Endodermal cell (in vitro differentiated cells): ENCODE measurements at regions not wholly inside any gene's neighbourhood (a gene's known extent, or its start where the extent isn't known, plus 50 kb on each side); places are given as distances from the start of the nearest gene placed in this dataset.

Experiments used
- DNase-seq: peaks from one replicate; pipeline ENCODE4 v3.0.0-alpha.2; 2017
- H3K27ac ChIP-seq: 2 replicates; pipeline ENCODE4 v1.5.1; 2013; ENCODE audit warnings: mild to moderate bottlenecking, low read depth, low read length, moderate library complexity
- H3K27me3 ChIP-seq: 2 replicates; pipeline ENCODE4 v1.6.1; 2013; ENCODE audit warnings: mild to moderate bottlenecking, low read length, moderate library complexity; ENCODE audit not compliant: insufficient read depth, control insufficient read depth, poor library complexity, severe bottlenecking
- H3K36me3 ChIP-seq: 2 replicates; pipeline ENCODE4 v1.7.0; 2013; ENCODE audit warnings: mild to moderate bottlenecking, low read length, moderate library complexity; ENCODE audit not compliant: control insufficient read depth, insufficient read depth
- H3K4me1 ChIP-seq: one replicate; pipeline ENCODE4 v1.7.0; 2013; ENCODE audit warnings: low read length; ENCODE audit not compliant: control insufficient read depth, insufficient read depth
- H3K4me3 ChIP-seq: 2 replicates; pipeline ENCODE4 v1.5.1; 2013; ENCODE audit warnings: mild to moderate bottlenecking, low read length, moderate library complexity
- H3K9ac ChIP-seq: 2 replicates; pipeline ENCODE4 v1.6.1; 2013; ENCODE audit warnings: mild to moderate bottlenecking, low read length, moderate library complexity; ENCODE audit not compliant: poor library complexity, severe bottlenecking; ENCODE audit errors: extremely low read depth
- H3K9me3 ChIP-seq: 2 replicates; pipeline ENCODE4 v1.6.1; 2013; ENCODE audit warnings: mild to moderate bottlenecking, low read length, moderate library complexity; ENCODE audit not compliant: control insufficient read depth
- H3K27ac Mint-ChIP-seq: 2 replicates; pipeline ENCODE4 v1.8.0; 2020; ENCODE audit warnings: mixed read lengths
- H3K27me3 Mint-ChIP-seq: 2 replicates; pipeline ENCODE4 v1.8.0; 2021; ENCODE audit warnings: mild to moderate bottlenecking, mixed read lengths; ENCODE audit not compliant: insufficient read depth
- H3K36me3 Mint-ChIP-seq: 2 replicates; pipeline ENCODE4 v1.8.0; 2020; ENCODE audit warnings: low read depth, mixed read lengths
- H3K4me1 Mint-ChIP-seq: 2 replicates; pipeline ENCODE4 v1.8.0; 2020; ENCODE audit warnings: mixed read lengths
- H3K4me3 Mint-ChIP-seq: 2 replicates; pipeline ENCODE4 v1.8.0; 2020; ENCODE audit warnings: mild to moderate bottlenecking, moderate library complexity, mixed read lengths
- H3K9me3 Mint-ChIP-seq: 2 replicates; pipeline ENCODE4 v1.8.0; 2020; ENCODE audit warnings: mild to moderate bottlenecking, mixed read lengths
- WGBS, 2 experiments: methylation state at CpG; one replicate each; pipeline versions ENCODE4 v1.1.5 to v1.1.7; 2013; ENCODE audit warnings: missing lambda C conversion rate in 2 of 2, mixed read lengths in 1 of 2; ENCODE audit not compliant: insufficient coverage in 1 of 2, insufficient read length in 1 of 2; 5-methylcytosine and 5-hydroxymethylcytosine counted together
- TF ChIP-seq, protein P1 (sequence below): fragments of 200-600 bp; sonication (generic); conservative IDR thresholded peaks from 2 replicates; pipeline ENCODE4 v1.5.0; 2021; ENCODE audit warnings: antibody characterized with exemption, mild to moderate bottlenecking

DNA sequence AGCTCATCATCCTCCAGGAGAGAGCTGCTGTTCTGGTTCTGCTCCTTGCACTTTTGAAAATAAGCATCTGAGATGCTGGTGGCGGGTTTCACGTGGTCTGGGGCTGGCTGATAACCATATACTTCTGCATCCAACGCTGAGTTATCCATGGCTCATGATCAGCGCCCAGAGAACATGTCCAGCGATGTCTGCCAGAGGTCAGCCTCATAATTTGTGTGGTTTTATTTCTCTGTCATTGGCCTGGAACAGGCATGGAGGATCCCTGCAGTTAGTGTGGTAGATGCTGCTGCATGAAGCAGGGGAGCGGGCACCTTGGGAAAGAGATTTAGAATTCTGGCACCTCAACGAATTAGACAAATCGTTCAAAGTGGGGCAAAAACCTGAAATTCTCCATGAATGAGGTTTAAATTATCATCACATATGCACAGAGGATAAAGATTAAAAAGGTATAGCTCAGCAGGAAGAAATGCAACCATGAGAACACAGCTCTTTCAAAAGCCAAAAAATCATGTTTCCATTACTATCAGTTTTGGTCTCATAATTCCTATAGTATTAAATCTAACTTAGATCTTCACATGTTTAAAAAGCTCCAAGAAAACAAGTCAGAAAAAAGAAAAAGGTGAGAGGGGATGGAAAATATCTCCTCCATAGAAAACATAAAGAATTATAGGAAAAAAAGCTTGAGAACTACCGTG, 157.2 kb downstream of the SOD2 start:
- Mint-ChIP-seq H3K36me3 (no peaks in the 10 kb centered on the region), H3K4me3 (no peak overlapping the region), H3K4me1 (no peaks in the 10 kb centered on the region), H3K27ac (no peak overlapping the region), H3K27me3 (peaks cover 11% of the 10 kb centered on the region), H3K9me3 (no peaks in the 10 kb centered on the region)
- Histone ChIP-seq H3K9me3 (peaks cover 12% of the 10 kb centered on the region), H3K4me1 (no peaks in the 10 kb centered on the region), H3K27ac (no peak overlapping the region), H3K36me3 (no peaks in the 10 kb centered on the region), H3K9ac (no peak overlapping the region), H3K27me3 (no peaks in the 10 kb centered on the region), H3K4me3 (no peak overlapping the region)
- DNase-seq, result no peak
- TF ChIP-seq, protein P1, sequence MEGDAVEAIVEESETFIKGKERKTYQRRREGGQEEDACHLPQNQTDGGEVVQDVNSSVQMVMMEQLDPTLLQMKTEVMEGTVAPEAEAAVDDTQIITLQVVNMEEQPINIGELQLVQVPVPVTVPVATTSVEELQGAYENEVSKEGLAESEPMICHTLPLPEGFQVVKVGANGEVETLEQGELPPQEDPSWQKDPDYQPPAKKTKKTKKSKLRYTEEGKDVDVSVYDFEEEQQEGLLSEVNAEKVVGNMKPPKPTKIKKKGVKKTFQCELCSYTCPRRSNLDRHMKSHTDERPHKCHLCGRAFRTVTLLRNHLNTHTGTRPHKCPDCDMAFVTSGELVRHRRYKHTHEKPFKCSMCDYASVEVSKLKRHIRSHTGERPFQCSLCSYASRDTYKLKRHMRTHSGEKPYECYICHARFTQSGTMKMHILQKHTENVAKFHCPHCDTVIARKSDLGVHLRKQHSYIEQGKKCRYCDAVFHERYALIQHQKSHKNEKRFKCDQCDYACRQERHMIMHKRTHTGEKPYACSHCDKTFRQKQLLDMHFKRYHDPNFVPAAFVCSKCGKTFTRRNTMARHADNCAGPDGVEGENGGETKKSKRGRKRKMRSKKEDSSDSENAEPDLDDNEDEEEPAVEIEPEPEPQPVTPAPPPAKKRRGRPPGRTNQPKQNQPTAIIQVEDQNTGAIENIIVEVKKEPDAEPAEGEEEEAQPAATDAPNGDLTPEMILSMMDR, result no peak
- 80 to 95% methylated on average over 6 to 8 of the region's 9 CpGs for WGBS, 2 experiments

DNA sequence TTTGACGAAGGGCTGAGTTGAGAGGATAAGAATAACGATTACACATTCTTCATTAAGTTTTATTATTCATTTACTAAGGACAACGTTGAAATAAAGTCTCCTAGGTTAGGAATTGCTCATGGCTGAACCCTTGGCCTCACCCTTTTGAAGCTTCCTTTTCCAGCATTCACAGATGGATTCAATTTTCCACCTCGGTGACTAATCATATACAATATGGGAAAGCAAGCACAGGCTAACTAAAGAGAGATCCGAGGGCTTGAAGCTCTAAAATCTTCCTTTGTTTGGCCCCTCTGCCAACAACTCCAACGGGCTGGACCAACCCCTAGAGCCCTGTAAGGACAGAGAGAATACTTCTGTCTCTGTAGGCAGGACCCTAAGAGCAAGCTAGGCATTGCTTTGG, 159.5 kb downstream of the SOD2 start:
- Histone ChIP-seq H3K4me3 (no peak overlapping the region), H3K4me1 (no peaks in the 10 kb centered on the region), H3K36me3 (no peaks in the 10 kb centered on the region), H3K27me3 (no peaks in the 10 kb centered on the region), H3K9me3 (peaks cover 8% of the 10 kb centered on the region), H3K27ac (no peak overlapping the region), H3K9ac (no peak overlapping the region)
- no peak overlapping the region for H3K27ac Mint-ChIP-seq
- TF ChIP-seq, protein P1, result no peak
- no peak overlapping the region for H3K4me3 Mint-ChIP-seq
- 57 to 79% methylated on average over 5 to 6 of the region's 6 CpGs for WGBS, 2 experiments
- no peaks in the 10 kb centered on the region for H3K36me3 Mint-ChIP-seq
- no peaks in the 10 kb centered on the region for H3K4me1 Mint-ChIP-seq
- DNase-seq, result no peak
- H3K9me3 Mint-ChIP-seq, result no peaks in the 10 kb centered on the region
- peaks cover 5% of the 10 kb centered on the region for H3K27me3 Mint-ChIP-seq

DNA sequence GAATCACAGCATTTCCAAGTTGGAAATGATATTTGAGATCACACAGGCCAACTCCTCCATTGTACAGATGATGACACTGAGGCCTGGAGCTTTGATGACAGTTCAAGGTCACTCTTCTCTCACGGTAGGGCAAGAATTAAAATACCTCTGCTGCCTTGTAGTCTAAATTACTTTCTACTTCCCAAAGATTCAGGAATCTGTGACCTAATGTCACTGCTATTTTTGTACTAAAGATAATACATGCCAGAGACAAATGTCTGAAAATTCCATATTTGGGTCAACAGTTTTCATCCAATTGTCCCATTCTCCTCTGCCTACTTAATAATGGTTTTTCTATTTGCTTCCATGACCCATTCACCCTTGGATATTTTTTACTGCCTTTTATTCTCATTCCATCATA, 160.0 kb downstream of the SOD2 start:
- WGBS, 2 experiments, result 88% methylated on average over 1 of the region's 1 CpG; no CpG with 5 or more reads in 1 of the 2 experiments
- no peaks in the 10 kb centered on the region for H3K9me3 Mint-ChIP-seq
- no peak overlapping the region for H3K4me3 ChIP-seq
- TF ChIP-seq, protein P1, result no peak
- peaks cover 5% of the 10 kb centered on the region for H3K27me3 Mint-ChIP-seq
- DNase-seq, result no peak
- H3K9me3 ChIP-seq, result peaks cover 8% of the 10 kb centered on the region
- no peak overlapping the region for H3K27ac ChIP-seq
- H3K9ac ChIP-seq, result no peak overlapping the region
- H3K4me1 Mint-ChIP-seq, result no peaks in the 10 kb centered on the region
- H3K27ac Mint-ChIP-seq, result no peak overlapping the region
- H3K4me1 ChIP-seq, result no peaks in the 10 kb centered on the region
- no peaks in the 10 kb centered on the region for H3K36me3 ChIP-seq
- no peak overlapping the region for H3K4me3 Mint-ChIP-seq
- no peaks in the 10 kb centered on the region for H3K36me3 Mint-ChIP-seq
- no peaks in the 10 kb centered on the region for H3K27me3 ChIP-seq
